OCI-LY7 (cell line): ENCODE measurements at regions not wholly inside any gene's neighbourhood (a gene's known extent, or its start where the extent isn't known, plus 50 kb on each side); places are given as distances from the start of the nearest gene placed in this dataset.

Experiments
- EZH2phosphoT487 ChIP-seq: fragments of 200-600 bp; sonication (generic); IDR thresholded peaks from 2 replicates; pipeline ENCODE4 v1.6.1; 2018; ENCODE audit warnings: low read depth, borderline replicate concordance, mild to moderate bottlenecking, mixed run types, antibody characterized with exemption, low read length, moderate library complexity, mixed read lengths
- TF ChIP-seq, protein P1 (sequence below): fragments of 200-600 bp; sonication (generic); conservative IDR thresholded peaks from 2 replicates; pipeline ENCODE4 v1.5.1; 2014; ENCODE audit warnings: mild to moderate bottlenecking, antibody characterized with exemption, low read length, moderate library complexity, mixed read lengths

DNA sequence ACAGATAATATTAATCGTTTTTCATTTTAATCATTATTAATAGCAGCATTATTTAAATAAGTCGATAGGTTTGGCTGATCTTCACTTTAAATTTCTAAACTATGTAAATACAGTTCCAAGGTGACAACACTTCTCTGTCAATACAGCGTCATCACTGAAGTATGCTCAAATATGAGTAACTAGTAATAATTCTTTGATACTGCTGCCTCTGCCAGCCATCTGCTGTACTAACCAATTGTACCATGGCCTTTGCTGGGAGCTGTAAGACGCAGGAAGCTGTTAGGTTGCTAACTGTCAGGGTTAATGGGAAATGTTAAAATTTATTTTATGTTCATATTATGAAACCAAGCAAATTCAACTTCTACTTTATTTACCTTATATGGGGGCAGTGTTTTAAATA lies 1650.5 kb upstream of the LRRTM3 start:
- TF ChIP-seq, protein P1, sequence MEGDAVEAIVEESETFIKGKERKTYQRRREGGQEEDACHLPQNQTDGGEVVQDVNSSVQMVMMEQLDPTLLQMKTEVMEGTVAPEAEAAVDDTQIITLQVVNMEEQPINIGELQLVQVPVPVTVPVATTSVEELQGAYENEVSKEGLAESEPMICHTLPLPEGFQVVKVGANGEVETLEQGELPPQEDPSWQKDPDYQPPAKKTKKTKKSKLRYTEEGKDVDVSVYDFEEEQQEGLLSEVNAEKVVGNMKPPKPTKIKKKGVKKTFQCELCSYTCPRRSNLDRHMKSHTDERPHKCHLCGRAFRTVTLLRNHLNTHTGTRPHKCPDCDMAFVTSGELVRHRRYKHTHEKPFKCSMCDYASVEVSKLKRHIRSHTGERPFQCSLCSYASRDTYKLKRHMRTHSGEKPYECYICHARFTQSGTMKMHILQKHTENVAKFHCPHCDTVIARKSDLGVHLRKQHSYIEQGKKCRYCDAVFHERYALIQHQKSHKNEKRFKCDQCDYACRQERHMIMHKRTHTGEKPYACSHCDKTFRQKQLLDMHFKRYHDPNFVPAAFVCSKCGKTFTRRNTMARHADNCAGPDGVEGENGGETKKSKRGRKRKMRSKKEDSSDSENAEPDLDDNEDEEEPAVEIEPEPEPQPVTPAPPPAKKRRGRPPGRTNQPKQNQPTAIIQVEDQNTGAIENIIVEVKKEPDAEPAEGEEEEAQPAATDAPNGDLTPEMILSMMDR = no peak
- no peak for TF ChIP-seq EZH2phosphoT487
